Activated effector memory CD4-positive, alpha-beta T cell treated with Interleukin-2 at 50 U/mL for 16 hours (primary cell): ENCODE measurements at regions not wholly inside any gene's neighbourhood (a gene's known extent, or its start where the extent isn't known, plus 50 kb on each side); places are given as distances from the start of the nearest gene placed in this dataset.
"Not testable (repeated sequence)": the region's sequence is repeated elsewhere in the genome, so short reads cannot be mapped to it uniquely, and the experiment has no call there.

Experiments
- DNase-seq: peaks from one replicate; pipeline ENCODE4 v3.0.0-alpha.2; 2020

DNA sequence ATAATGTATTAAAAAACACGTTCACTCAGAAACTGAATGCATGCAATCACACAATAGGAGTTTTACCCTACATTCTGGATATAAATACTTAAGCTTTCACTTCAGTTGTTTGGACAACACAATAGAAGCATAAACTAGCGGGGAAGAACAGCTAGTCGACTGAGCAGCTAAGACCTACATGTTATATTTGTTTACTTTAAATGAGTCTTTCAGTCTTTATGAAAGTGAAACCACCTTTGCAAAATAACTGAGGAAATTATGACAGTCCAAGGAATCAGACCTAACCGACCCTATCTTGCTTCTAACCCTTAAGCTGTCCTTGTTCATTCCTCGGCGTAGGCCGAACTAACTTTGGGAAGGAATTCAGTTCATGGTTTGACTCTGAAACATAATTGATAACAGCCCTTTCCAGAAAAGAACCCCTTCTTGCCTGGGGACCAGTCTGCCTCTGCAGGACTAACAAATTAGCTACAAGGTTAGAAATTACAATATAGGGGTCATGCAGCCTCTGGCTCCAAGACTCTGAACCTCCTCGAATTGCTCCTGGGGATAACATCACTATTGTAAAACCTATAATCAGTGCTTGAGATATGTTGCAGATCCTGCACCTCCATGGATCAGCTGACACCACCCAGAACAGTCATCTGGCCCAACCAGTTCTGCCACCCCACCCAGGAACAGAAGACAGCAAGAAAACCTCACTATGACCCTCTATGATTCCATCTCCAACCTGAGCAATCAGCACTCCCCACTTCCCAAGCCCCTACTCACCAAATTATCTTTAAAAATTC, 185.1 kb upstream of the KLF6 start:
- DNase-seq: no peak

GRCh38 chr10:3968727-3969126, 183.7 kb upstream of the KLF6 start:
- no peak for DNase-seq

DNA sequence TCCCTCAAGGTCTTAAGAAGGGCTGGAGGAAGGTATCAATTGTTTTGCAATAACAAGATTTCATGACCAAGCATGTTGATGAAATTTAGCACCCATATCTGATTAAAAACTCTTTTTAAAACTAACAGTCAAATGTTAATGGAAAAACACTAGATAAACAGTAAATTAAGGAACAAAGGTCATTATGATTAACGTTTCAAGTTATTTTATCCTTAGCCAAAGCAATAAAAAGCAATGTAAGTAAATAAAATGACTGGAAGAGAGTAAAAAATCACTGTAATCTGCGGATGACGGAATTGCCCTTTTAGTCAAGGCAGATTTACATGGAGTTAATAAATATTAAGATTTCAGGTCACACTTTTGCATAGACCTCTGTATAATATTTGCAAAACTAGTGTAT, 179.5 kb upstream of the KLF6 start:
- DNase-seq: no peak

DNA sequence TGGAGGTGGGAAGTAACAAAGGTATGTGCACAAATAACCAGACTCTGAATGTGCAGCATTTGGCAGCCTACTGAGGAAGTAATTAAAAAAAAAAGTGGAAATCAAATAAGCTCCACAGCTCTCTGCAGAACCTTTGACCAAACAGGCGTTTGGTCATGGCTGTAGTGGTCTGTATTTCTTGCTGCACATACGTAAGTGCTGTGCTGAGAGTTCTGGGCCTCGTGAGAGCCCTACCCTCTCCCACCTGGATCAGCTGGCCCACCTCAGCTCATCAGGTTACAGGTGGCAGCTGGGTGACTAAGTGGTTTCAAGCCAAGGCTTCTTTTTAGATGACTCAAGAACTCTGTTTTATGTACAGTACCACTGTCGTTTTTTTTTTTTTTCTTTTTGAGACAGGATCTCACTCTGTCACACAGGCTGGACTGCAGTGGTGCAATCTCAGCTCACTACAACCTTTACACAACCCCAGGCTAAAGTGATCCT, 178.2 kb upstream of the KLF6 start:
- DNase-seq: no peak

- peak; percentile 56 for DNase-seq
These were observed 176.1 kb upstream of the KLF6 start for GRCh38 chr10:3961082-3961481.

DNA sequence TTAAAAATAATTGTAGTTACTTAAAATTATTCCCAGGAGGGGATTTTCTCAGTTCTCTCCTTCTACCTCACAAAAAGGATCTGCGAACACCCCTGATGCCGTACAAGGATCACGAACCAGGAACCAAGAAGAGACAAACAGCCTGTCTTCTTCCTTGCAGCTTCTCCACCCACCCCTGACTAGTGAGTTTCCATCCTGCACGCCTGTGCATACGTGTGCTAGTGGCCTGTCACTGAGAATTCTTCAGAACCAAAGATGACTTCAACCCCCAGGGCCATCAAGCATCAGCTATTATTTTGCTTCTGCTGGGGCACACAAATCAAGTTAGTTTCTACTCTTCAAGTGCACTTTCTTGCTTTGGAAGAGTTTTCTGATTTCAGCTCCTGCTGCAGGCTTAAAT, 175.5 kb upstream of the KLF6 start:
- DNase-seq: no peak

- no peak for DNase-seq
These were observed 174.6 kb upstream of the KLF6 start for GRCh38 chr10:3959370-3960325.

DNA sequence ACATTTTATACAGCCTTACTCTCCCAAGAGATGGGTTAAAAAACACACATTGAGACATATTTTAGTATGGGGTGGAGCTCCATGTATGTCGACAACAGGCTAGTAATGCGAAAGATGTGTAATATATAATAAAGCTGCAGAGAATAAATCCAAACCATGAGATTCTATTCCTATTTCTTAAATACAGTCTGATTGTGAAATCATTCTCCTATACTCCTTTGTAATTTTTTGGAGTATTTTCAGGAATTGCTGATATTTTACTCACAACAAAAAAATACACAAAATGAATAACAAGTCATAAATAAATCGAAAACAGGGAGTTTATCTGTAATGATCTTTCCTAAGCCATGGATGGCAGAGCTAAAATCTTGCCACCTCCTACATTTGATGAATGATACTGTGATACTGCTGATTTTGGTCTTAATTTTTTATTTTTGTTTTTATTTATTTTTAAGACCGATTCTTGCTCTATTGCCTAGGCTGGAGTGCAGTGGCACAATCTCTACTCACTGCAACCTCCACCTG, 173.5 kb upstream of the KLF6 start:
- DNase-seq: no peak

GRCh38 chr10:3955955-3956617, 171.1 kb upstream of the KLF6 start:
- DNase-seq: no peak

- DNase-seq: no peak
These were observed 170.5 kb upstream of the KLF6 start for GRCh38 chr10:3955493-3955892.

DNA sequence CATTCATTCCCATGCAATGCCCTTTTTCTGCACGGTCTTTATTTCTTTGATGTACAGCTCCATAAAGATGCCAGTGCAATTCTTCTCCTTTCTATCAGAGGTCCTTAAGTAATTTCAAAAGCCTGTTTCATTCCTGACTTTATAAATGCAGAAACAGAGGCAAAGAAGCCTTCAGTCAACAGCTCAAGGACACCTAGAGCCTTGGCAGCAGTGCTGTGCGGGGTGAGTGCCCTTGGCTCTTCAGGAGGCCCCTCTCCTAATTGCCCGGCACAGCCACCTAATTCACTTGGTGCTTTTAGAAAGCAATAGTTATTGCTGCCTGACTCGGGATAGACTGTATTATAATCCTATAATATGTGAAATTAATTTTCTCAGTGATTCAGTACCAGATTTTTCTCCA, 169.6 kb upstream of the KLF6 start:
- DNase-seq: no peak

DNA sequence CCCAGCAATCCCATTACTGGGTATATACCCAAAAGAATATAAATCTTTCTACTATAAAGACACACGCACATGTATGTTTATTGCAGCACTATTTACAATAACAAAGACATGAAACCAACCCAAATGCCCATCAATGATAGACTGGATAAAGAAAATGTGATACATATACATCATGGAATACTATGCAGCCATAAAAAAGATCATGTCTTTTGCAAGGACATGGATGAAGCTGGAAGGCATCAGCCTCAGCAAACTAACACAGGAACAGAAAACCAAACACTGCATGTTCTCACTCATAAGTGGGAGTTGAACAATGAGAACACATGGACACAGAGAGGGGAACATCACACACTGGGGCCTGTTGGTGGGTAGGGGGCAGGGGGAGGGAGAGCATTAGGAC, 169.0 kb upstream of the KLF6 start:
- DNase-seq: not testable (repeated sequence)

- no peak for DNase-seq
These were observed 167.0 kb upstream of the KLF6 start for GRCh38 chr10:3951993-3952392.

- peak; percentile 63 for DNase-seq
These were observed 165.8 kb upstream of the KLF6 start for GRCh38 chr10:3950676-3951275.

DNA sequence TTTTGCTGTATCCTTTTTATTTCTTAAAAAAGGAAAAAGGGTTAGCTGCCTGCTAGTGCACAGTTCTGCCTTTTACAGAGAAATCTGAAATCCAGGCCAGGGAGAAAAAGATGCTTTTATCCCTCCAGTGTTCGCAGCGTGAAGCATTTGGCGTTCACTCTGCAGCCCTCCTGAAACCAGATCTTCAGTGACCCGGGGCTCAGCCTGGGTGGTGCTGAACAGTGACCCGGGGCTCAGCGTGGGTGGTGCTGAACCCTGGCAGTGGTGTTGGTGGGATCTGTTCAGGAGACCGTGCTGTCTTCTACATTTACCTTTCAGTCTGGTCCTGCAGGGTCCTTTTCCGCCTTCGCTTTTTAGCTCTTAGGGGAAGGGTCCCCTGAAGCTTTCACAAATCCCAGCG, 164.7 kb upstream of the KLF6 start:
- no peak for DNase-seq

GRCh38 chr10:3948843-3949242, 163.8 kb upstream of the KLF6 start:
- DNase-seq: peak; percentile 75

GRCh38 chr10:3946234-3947229, 161.5 kb upstream of the KLF6 start:
- no peak for DNase-seq

DNA sequence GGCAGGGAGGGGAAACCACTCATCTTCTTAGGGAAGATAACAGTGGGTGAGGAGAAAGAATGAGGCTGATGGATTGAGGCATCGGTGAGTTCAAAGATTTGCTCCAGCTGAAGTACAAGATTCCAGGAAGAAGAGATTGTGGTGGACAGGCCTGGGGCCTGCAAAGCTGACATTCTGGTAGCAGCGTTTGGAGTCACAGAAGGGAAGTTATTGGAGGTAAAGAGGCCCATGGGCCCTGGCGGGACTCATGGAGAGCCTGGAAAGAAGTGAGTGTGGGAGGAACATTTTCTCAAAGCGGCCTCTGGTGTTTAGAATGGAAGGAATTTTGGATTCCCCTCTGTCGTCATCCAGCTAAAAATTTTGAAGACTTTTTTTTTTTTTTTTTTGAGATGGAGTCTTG, 160.0 kb upstream of the KLF6 start:
- DNase-seq: no peak

- no peak for DNase-seq
These were observed 159.6 kb upstream of the KLF6 start for GRCh38 chr10:3944591-3944990.

GRCh38 chr10:3943695-3944257, 158.8 kb upstream of the KLF6 start:
- DNase-seq: no peak

DNA sequence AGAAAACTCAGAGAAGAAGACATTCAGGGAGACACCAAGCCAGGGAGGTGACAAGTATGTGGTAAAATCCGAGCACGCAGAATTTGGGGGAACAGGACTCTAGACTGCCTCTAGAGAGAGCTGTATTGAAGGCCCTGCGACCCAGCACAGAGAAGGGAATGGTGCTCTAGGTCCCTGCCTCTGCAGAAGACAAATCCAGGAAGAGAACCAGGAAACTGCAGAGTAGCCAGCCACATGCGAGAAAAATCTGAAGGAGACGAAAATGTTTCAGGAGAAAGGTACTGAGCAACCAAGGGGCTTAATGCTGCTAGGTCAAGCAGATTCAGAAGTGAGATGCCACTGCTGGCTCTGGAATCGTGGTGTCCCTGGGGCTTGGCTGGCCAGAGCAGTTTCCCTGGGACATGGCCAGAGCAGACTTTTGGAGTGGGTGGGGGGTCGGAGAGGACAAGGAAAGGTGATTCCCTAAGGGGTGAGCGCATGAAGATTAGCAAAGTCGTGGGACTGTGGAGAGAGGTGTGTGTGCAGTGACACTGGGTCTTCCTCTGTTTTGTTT, 158.0 kb upstream of the KLF6 start:
- DNase-seq: no peak
